ENCODE measurements at regions not wholly inside any gene's neighbourhood (a gene's known extent, or its start where the extent isn't known, plus 50 kb on each side); places are given as distances from the start of the nearest gene placed in this dataset.

DNA sequence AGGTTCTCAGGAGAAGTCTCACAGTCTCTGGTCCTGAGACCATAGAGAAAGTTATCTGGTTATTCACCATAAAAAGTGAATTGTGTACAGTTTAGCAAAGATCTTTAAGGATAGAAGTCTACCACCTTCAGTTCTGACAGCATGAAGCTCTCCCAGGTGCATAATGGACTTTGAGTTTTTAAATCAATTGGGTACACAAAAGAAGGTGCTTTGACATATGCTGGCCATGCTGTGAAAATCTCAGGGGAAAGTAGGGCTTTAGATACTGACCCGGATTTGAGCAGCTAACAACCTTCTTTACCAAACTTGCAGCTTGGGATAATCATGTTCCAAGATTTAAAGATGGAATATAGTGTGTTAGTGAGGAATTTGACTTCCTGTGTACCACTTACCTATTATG, 264.2 kb downstream of the ZSWIM6 start:
- DNase-seq: no peak

DNA sequence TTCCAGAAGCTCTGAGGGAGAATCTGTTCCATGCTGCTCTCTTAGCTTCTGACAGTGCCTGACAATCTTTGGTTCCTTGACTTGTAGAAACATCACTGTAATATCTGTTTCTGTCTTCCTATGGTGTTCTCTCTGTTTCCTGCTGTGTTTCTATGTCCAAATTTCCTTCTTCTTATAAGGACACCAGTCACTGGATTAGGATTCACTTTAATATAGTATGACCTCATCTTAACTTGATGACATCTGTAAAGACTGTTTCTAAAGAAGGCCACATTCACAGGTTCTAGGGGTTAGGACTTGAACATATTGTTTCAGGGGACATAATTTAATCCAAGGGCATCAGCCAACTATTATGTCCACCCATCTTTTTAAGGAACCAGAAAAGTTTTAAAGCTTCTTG, 265.6 kb downstream of the ZSWIM6 start:
- DNase-seq: no peak

DNA sequence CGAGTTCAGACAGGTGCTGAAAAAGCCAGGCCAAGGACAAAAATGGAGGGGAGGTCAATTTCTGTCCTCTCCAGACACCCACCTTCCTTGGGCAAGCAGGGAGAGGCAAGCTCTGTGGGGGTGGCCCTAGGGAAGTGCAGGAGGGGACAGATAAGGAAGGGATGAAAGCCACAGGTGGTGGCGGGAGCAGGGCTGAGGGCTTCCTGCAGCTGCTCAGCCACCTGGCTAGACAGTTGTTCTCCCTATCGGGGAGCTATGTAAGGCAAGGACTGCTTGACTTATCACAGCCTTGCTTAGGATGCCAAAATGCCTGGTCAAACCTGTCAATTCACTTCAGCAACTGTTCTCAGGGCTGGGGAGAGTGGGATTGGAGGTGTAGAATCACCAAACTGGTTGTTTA, 266.1 kb downstream of the ZSWIM6 start:
- DNase-seq: no peak

DNA sequence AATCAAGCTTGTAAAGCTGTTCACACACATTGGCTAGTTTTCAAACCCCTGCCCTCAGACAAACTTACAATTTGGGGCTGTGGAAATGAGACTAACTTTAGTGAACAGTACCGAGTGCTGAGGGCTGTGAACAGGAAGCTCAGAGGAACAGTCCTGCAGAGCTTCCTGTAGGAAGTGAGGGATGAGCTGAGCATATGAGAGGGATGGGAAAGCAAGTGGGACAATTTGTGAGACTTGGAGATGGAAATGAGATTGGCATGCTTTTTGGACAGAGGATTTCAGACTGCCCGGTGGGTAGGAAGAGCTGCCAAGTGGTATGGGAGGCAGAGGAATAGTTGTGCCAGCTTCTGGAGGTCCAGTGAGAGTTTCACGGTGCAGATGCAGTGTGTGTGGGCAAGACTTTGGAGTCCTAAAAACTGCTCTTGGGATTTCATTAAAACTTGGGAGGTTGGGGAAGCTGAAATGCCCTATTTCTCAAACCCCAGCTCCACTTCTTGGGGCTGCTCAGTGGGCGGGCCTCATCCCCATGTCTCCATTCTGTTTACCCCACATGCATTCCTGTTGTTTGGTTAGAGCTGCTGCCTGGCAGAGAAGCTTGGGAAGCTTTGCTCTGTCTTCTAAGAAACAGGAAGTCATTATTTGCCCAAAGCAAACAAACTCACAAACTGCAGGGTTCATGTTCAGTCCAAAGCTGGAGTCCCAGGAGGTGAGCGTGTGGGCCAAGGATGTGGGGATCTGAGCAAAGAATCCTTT, 267.5 kb downstream of the ZSWIM6 start:
- no peak for DNase-seq

DNA sequence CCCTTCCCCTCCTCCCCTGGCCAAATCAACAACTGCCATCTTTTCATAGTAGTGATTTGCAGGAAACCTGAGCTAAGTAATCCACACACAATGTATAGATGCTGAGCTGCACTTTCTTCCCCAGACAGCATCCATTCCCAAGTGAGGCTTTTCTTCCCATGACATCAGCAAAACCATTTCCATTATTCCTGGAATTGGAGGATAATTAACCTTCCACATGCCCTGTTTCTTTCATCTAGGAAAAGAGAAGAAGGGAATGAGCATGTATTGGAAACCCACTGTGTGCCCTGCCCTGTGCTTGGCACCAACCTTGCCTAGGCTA, 268.0 kb downstream of the ZSWIM6 start:
- DNase-seq: no peak

DNA sequence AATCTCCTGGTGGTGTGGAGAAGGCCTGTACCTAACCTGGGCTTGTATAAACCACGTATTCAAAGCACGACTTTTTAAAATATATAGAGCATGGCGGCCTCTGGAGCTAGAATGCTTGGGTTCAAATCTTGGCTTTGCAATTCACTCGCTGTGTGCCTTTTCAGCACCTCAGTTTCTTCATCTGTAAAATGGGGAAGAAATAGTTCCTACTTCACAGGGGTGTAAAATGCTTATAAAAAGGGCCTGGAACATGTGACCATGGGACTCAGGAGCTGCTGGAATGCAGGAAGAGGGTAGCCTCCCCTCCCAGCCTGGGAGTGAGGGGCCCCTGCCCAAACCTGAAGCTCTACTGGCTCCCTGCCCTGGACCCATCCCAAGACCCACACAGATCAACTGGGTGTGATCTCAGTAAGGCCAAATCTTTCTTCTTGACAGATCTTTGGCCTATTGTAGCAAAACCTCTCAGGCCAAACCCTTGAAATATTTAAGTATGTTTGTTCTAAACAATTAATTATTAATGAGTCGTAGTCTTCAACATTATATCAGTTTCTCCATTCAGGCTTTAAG, 269.0 kb downstream of the ZSWIM6 start:
- no peak for DNase-seq

DNA sequence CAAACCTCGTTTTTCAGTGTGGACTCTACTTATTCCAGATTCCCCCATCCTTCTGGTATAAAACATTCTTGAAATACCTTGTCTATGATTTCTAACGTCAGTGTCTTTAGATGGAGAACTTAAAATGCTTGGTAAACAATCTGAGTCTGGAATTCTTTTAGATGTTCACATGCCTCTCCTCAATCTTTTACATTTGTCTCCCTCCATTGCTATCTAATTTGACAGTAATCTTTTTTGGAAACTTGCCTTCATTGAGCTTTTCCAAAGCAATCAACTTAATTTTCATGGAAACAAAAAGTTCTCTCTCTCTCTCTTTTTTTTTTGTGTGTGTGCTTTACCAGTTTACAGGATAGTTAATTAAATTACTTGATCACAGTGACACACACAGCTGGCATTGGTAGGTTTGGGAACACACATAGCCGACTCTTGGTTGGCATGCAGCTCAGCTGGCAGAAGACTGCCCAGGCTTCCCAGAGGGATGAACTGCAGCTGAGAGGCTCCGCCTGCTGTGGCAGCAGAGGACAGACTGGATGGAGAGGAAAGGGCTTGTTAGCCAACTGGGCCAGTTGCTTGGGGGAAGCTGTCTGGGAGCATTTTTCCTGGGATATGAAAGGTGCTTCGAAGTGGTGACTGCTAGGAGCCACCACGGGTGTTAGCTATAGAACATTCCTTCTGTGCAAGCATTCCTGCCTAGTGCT, 271.3 kb downstream of the ZSWIM6 start:
- no peak for DNase-seq

DNA sequence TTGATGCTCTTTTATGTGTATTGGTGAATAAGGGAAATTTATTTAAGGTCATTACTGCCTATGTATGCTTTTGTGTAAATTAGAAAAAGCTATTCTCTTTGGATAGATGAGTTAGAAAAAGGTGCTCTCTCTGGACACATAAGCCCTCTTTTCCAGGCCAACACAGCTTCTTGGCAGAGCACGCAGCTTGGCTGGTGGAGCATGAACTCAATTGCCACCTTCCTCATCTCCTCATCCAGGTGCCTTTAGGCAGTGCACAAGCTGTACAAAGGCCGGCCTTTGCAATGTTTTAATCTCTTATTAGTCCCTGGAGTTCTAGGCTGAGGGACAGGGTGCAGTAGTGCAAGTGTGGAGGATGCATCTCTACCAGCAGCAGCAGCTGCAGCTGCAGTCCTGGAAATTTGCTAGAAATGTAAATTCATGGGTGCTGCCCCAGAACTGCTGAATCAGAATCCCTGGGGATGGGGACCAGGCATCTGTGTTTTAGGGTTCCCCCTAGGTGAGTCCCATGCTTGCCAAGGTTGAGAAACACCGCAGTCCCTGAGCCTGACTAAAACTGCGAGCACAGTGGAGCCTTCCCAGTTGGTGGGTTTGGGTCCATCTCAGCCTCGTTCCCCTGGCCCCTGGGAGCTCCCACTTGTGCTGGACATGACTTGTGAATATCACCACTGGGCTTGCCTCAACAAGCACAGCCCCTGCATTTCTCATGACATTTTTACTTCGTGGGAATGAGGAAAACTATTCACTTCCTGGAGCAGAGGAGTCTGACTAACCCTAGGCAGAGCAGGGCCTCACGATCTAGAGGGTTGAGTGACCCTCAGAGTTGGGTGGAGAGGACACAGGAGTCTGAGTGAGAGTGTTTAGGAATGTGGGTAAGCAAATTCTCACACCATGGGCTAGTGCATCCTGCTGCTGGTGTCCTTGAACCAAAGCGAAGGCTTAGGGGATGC, 272.3 kb downstream of the ZSWIM6 start:
- no peak for DNase-seq

DNA sequence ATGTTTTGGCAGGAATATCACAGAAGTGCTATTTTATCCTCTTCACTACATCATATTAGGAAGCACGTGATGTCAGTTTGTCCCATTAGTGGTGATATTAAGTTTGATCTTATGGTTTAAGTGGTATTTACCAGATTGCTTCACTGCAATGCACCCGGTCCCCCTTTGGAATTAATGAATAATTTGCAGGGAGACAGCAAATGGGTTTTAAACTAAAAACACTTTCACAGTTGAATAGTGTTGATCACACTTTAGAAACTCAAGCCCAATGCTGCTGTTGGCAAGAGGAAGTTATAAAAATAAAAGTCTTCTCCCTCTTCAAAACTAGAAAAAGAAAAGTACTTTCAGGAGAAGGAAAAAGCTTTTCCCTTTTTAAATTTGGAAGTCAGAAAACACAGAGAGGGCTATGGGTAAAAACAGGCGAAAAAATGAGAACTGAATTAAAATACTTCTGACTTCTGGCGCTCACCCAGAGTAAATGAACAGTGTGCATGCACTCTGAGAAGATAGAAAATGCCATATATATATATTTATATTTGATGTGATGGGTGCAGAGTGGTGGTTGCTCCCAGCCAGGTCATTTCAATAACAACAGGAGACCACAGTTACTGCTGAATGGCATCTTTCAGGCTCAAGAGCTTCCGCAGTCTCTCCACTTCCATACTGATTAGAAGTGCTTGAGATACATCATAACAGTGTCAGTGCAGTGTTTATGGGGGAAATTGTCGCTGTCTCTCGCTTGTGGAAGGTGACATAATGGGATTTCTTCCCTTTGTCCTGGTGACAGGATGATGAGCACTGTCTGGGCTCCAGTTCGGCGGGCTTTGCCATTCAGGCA, 278.0 kb downstream of the ZSWIM6 start:
- no peak for DNase-seq

DNA sequence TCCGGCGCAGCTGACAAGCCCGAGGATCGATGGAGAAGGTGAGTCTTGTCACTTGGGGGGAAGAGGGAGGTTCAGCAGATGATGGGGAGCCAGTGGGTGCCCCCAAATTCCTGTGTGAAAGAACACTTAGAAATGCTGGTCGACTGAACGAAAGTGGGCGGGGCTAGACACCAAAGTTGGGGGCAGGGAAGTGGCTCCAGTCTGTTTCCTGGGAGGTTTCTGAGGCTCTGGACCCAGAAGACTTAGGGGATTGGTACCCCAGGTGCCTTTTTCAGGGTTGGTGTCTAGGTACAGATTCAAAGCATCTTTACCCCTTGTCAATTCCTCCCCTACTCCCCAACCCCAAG, 278.6 kb downstream of the ZSWIM6 start:
- DNase-seq: no peak

DNA sequence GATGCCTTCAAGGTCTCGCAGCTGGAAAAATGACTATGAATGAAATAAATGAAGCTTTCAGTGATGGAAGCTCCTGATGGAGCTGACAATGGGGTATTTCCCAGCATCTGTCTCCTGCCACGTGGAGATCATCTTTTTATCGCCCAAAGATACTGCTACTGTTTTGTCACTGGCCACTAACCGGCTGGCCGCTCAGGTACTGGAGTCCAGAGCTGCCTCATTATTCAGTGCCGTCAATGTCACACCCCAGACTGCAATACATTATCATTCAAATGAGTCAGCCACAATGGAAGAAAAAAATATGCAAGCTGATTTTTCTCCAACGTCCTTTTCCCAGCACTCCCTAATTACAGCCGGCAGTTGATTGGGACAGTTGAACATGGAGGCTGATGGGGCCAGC, 280.4 kb downstream of the ZSWIM6 start:
- DNase-seq: no peak

DNA sequence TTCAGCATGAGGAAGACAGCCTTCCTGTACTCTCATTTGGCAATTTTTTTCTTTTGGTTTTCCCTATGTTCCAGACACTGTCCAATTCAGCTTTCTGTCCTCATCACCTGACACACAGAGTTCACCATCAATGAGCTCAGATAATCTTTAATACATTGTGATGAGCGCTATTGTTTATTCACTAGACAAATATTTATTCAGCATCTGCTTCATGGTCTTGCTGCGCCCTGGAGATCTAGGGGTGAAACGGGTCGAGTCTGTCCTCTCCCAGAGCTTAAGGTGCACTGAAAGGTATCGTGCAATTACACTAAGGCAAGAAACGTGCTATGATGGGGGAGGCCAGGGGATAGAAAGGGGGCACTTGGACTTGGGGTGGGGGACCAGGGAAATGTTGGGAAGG, 281.6 kb downstream of the ZSWIM6 start:
- DNase-seq: no peak

DNA sequence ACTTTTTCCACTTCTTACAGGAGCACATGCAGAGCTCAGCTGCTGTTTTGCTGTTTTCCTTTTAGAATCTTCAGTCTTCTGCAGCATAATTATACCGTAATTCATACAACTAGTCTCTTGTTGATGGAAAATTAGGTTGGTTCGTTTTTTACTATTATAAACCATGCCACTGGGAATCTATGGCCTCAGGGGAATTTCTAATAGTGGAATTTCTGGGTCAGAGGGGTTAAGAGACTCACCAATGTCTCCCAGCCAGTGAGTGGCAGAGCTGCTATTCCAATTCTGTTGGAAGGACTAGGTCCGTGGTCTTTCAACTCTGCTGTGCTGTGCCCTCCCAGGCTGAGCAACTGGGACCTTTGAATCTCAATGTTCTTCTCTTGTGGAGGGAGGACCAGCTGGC, 282.5 kb downstream of the ZSWIM6 start:
- no peak for DNase-seq

DNA sequence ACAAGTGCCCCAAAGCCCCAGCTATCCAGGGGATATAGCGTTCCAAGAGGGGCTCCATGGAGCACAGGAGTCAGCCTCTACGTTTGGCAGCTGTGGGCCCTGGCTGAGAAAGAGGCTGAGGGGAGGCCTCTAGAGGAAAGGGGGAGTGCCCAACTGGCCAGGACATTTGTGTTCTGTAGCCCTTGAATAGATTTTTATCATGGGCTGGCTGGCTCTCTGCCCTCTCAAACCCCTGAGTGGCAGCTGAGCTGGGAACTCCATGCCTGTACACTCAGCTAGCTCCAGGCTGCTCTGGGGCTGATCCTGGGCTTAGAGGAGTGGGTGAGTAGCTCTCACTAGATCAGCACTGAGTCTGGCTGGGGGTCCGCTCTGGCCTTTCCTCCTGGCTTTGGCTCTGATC, 285.0 kb downstream of the ZSWIM6 start:
- DNase-seq: no peak

DNA sequence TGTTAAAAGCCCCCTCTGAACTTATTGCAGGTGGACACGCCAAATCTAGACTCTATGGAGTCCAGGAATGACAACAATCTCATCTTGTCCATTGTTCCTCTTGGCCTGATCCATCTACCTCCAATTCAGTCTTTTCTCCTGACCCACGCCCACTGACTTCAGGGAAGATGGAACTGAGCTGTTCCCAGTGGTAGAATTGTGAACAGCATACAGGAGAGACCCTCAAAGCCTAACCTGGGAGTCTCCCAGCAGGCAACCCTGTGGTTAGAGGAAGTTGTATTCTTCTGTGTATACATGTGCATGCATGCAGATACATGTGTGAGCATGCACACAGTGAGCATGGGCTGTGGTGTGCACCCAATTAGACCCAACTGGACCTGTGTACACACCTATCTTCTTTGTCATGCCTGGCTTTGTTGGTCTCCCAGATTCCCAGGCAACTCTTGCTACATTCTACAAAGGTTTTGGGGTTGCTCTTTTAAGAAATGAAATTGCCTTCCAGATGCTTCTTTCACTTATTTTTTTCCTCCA, 286.0 kb downstream of the ZSWIM6 start:
- no peak for DNase-seq

DNA sequence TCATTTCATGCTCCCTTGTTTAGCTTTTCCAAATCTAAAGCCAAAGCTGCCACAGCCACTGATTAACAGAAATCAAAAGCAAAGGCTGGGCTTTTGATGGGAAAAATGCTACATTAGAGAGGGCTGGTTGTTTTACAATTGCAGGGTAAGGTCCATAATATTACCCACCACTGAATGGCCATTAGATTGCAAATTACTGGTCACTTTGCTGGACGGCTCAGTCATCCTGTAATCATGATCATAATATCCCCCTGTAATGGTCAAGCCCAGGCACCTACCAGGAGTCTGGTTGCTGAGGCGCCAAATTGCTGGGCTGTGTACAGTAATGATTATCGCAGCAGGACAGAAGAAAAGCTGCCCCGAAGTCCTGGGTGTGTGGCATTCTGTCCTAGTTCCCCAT, 286.5 kb downstream of the ZSWIM6 start:
- DNase-seq: no peak

DNA sequence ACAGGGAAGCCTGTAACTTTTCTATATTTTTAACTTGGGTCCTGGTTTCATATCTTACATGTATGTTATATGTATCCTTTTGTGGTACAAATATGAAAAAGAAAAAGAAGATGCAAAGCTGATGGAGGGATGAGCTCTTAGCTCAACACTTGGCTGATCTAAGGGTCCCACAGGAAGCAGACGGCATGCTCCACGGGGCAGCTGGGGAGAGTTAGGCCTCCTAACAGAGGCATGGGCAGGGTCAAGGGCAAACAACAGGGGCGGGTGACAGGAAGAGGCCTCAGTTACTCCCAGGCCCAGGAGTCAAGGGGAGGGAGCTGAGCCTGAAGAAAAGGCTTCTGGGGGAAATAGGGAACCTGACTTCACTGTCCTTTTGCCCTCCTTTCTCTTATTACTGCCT, 287.2 kb downstream of the ZSWIM6 start:
- DNase-seq: no peak

DNA sequence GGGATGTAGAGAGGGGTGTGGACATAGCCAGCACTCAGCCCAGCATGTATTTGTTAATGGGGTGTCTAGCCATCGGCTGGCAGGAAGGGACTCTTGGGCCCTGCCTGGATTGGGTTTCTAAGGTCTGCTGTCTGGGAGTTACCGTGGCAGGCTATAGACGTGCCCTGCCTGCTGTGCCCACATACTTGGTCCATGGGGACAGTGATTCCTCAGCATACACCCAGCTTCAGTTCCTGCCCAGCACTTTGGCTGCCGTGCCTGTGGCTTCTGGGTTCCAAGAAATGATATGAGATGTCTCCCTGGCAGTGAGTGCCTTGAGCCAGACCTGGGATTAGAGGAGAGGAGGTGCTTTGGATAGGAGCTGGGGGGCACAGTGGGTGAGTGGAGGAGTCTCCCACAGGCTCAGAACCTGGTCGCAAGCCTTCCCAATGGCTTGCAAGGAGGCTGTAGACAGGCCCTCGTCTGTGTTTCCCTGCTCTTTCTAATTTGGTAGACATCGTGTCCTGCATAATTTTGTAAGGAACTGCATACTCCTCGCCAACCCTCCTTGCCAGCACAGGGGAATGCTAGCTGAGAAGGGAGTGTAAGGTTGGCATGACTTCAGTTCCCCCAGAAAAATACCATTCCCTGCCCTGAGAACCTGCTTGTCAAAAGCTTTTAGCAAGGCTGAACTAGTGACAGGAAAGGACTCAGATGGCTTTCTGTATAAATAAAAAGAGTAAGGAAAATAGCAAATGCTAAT, 287.9 kb downstream of the ZSWIM6 start:
- DNase-seq: no peak

DNA sequence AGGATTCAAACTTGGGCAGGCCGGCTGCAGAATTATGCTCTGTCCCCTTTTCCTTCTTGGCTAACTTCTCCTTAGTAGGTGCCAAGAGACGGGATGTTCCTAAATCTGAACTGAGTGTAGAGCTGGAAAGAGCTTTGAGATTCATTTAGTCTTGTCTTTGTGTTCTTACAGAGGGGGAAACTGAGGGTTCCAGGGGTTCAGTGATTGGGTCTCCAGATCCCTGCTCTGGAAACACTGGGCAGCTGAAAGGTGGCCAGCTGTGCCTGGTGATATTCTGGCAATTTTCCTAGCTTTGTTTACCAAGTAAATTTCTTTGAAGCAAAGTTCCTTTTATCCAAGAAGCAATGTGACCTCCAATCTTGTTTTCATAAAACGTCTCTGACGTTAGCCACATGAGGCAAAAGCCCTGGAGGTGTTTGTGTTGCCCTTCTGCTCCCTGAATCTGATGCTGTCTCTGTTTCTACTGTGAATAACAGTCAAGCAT, 288.7 kb downstream of the ZSWIM6 start:
- DNase-seq: no peak

DNA sequence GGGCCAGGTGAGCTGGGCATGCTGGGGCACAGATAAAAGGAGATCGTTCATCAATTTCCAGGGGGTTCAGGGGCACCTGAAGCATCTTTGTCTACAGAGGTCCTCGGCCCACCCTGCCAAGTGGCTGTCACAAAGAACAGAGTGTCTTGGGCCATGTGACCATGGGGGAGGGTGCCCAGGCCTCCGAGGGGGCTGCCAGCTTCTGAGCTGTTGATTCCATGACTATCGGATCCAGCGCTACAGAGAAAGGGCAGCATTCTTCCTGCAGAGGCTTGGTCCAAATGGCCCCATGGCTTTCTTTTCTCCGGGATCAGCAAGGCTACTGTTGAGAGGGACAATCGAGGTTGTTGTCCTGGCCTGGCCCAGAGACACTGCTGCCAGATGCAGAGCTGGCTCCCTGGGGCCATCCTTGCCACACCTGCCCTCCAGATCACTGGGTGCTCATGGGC, 289.2 kb downstream of the ZSWIM6 start:
- DNase-seq: no peak

DNA sequence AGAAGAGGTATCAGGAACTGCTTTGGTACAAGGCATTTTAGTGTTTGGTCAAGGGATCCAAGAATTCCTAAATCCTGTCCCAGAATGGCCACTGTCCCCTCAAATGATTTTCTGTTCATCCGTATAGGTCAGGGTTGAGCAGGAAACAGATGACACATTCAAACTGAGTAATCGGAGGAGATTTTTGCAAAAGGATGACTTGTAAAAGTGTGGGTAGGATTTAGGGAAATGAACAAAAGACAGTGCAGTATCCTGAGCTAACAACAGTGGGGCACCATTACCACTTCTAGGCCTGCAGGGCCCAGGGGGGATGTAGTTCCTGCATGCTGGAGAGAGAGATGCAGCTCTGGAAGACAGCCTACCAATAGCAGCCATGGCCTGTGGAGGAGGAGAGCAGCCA, 290.1 kb downstream of the ZSWIM6 start:
- DNase-seq: no peak
